ENCODE measurements at regions not wholly inside any gene's neighbourhood (a gene's known extent, or its start where the extent isn't known, plus 50 kb on each side); places are given as distances from the start of the nearest gene placed in this dataset.

GRCh38 chr12:4164559-4165558, 108.7 kb upstream of the CCND2 start:
- TF ChIP-seq POLR2A (IDR thresholded peaks at IDR 0.05; ENCODE audit: low read length) (no peak), GATA1 (IDR thresholded peaks at IDR 0.05; ENCODE audit: low read depth, low read length) (no peak)

All from erythroblast (primary cell).